ENCODE measurements at regions not wholly inside any gene's neighbourhood (a gene's known extent, or its start where the extent isn't known, plus 50 kb on each side); places are given as distances from the start of the nearest gene placed in this dataset.

DNA sequence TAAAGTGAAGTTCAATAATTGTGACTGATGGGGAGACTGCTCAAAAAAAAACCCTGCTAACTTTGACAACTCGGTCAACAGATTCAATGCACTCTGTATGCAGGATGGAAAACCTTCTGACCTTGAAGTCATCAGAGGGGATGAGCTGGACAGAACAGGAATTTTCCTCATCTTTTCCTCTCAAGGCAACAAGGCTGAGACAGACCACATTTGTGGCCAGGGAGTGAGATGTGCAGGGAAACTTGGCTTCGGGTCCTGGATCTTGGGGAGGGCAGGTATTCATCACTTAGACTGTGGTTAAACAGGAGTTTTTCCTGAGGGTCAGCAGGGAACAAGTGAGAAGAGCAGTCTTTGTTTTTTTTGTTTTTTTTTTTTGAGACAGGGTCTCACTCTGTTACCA, 100.6 kb downstream of the BAMBI start:
- Histone ChIP-seq H4K20me1 (ENCODE audit: insufficient read depth, low read length) (no peaks in the 10 kb centered on the region), H3K27ac (ENCODE audit: low read depth, low read length) (no peak overlapping the region), H2AFZ (ENCODE audit: low read depth, low read length) (no peak overlapping the region), H3K9ac (ENCODE audit: low read length) (no peak overlapping the region), H3K4me2 (ENCODE audit: low read length) (no peak overlapping the region), H3K27me3 (ENCODE audit: insufficient read depth, low read length) (no peaks in the 10 kb centered on the region), H3K36me3 (ENCODE audit: insufficient read depth, low read length) (no peaks in the 10 kb centered on the region), H3K4me3 (ENCODE audit: insufficient read depth, low read depth, low read length) (no peak overlapping the region), H3K79me2 (ENCODE audit: insufficient read depth, low read length) (no peaks in the 10 kb centered on the region), H3K4me1 (ENCODE audit: insufficient read depth, low read length) (peaks cover 2% of the 10 kb centered on the region), H3K9me3 (ENCODE audit: insufficient read depth, low read depth, low read length) (no peaks in the 10 kb centered on the region)
- DNase-seq (ENCODE audit: low read depth) (peak; percentile 39), FAIRE-seq (no peak)
- Mint-ChIP-seq H3K4me3 (ENCODE audit: unreplicated experiment) (no peak overlapping the region), H3K36me3 (ENCODE audit: low read depth, unreplicated experiment) (peaks cover 2% of the 10 kb centered on the region), H3K27ac (ENCODE audit: unreplicated experiment) (peak overlapping the region; percentile 73), H3K9me3 (ENCODE audit: unreplicated experiment) (no peaks in the 10 kb centered on the region), H3K27me3 (ENCODE audit: low read depth, unreplicated experiment) (peaks cover 3% of the 10 kb centered on the region), H3K4me1 (ENCODE audit: low read depth, unreplicated experiment) (peaks cover 13% of the 10 kb centered on the region)
- TF ChIP-seq EZH2 (IDR thresholded peaks at IDR 0.05; ENCODE audit: insufficient read depth, low read length) = no peak
- TF ChIP-seq, protein P1, sequence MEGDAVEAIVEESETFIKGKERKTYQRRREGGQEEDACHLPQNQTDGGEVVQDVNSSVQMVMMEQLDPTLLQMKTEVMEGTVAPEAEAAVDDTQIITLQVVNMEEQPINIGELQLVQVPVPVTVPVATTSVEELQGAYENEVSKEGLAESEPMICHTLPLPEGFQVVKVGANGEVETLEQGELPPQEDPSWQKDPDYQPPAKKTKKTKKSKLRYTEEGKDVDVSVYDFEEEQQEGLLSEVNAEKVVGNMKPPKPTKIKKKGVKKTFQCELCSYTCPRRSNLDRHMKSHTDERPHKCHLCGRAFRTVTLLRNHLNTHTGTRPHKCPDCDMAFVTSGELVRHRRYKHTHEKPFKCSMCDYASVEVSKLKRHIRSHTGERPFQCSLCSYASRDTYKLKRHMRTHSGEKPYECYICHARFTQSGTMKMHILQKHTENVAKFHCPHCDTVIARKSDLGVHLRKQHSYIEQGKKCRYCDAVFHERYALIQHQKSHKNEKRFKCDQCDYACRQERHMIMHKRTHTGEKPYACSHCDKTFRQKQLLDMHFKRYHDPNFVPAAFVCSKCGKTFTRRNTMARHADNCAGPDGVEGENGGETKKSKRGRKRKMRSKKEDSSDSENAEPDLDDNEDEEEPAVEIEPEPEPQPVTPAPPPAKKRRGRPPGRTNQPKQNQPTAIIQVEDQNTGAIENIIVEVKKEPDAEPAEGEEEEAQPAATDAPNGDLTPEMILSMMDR (IDR thresholded peaks at IDR 0.05; ENCODE audit: insufficient read depth, low read depth, low read length) = no peak

DNA sequence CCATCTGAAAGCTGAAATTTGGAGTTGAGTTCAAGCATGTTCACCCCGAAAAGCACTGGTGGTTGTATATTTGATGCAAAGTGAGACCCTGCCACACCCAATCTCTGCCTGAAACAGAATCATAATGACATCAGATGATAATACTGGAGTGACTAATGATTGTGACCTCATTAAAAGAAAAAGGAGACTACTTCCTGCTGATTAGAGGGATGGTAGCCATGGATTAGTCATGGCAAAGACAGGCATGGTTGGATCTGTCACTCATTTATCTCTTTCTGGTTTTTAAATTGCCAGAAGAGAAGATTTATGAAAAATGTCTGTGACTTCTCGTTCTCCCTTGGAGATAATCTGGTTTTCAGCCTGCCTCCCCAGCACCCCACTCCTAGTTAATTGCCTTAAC, 101.2 kb downstream of the BAMBI start:
- Histone ChIP-seq H3K79me2 (ENCODE audit: insufficient read depth, low read length) (no peaks in the 10 kb centered on the region), H3K4me2 (ENCODE audit: low read length) (no peak overlapping the region), H3K9me3 (ENCODE audit: insufficient read depth, low read depth, low read length) (no peaks in the 10 kb centered on the region), H2AFZ (ENCODE audit: low read depth, low read length) (no peak overlapping the region), H3K27ac (ENCODE audit: low read depth, low read length) (no peak overlapping the region), H3K36me3 (ENCODE audit: insufficient read depth, low read length) (no peaks in the 10 kb centered on the region), H3K4me3 (ENCODE audit: insufficient read depth, low read depth, low read length) (no peak overlapping the region), H3K27me3 (ENCODE audit: insufficient read depth, low read length) (no peaks in the 10 kb centered on the region), H3K4me1 (ENCODE audit: insufficient read depth, low read length) (peaks cover 2% of the 10 kb centered on the region), H3K9ac (ENCODE audit: low read length) (no peak overlapping the region), H4K20me1 (ENCODE audit: insufficient read depth, low read length) (no peaks in the 10 kb centered on the region)
- Mint-ChIP-seq H3K4me3 (ENCODE audit: unreplicated experiment) (no peak overlapping the region), H3K36me3 (ENCODE audit: low read depth, unreplicated experiment) (peaks cover 2% of the 10 kb centered on the region), H3K4me1 (ENCODE audit: low read depth, unreplicated experiment) (peaks cover 16% of the 10 kb centered on the region), H3K9me3 (ENCODE audit: unreplicated experiment) (no peaks in the 10 kb centered on the region), H3K27ac (ENCODE audit: unreplicated experiment) (no peak overlapping the region), H3K27me3 (ENCODE audit: low read depth, unreplicated experiment) (peaks cover 3% of the 10 kb centered on the region)
- peak; percentile 52 for DNase-seq (ENCODE audit: low read depth)
- FAIRE-seq = no peak
- TF ChIP-seq, protein P1 (IDR thresholded peaks at IDR 0.05; ENCODE audit: insufficient read depth, low read depth, low read length) = no peak
- TF ChIP-seq EZH2 (IDR thresholded peaks at IDR 0.05; ENCODE audit: insufficient read depth, low read length) = no peak

DNA sequence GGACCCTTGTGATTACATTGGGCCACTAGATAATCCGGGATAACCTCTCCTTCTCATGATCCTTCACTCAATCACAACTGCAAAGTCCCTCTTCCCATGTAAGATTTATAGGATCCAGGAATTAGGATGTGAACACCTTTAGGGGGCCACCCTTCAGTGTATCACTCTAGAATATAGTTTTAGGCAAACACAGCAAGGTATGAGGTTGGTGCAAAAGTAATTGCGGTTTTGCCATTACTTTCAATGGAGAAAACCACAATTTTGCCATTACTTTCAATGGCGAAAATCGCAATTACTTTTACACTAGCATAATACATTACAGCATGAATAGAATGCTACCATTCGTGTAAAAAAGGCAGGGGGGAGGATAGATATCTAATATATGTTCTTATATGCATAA, 104.0 kb downstream of the BAMBI start:
- Histone ChIP-seq H3K27ac (ENCODE audit: low read depth, low read length) (no peak overlapping the region), H3K4me3 (ENCODE audit: insufficient read depth, low read depth, low read length) (no peak overlapping the region), H3K36me3 (ENCODE audit: insufficient read depth, low read length) (no peaks in the 10 kb centered on the region), H2AFZ (ENCODE audit: low read depth, low read length) (no peak overlapping the region), H3K9ac (ENCODE audit: low read length) (no peak overlapping the region), H3K79me2 (ENCODE audit: insufficient read depth, low read length) (no peaks in the 10 kb centered on the region), H3K4me2 (ENCODE audit: low read length) (no peak overlapping the region), H4K20me1 (ENCODE audit: insufficient read depth, low read length) (no peaks in the 10 kb centered on the region), H3K27me3 (ENCODE audit: insufficient read depth, low read length) (no peaks in the 10 kb centered on the region), H3K4me1 (ENCODE audit: insufficient read depth, low read length) (peaks cover 2% of the 10 kb centered on the region), H3K9me3 (ENCODE audit: insufficient read depth, low read depth, low read length) (no peaks in the 10 kb centered on the region)
- no peak overlapping the region for H3K27ac Mint-ChIP-seq (ENCODE audit: unreplicated experiment)
- no peaks in the 10 kb centered on the region for H3K9me3 Mint-ChIP-seq (ENCODE audit: unreplicated experiment)
- no peak for DNase-seq (ENCODE audit: low read depth)
- FAIRE-seq = no peak
- H3K36me3 Mint-ChIP-seq (ENCODE audit: low read depth, unreplicated experiment) = peaks cover 2% of the 10 kb centered on the region
- H3K4me3 Mint-ChIP-seq (ENCODE audit: unreplicated experiment) = no peak overlapping the region
- H3K4me1 Mint-ChIP-seq (ENCODE audit: low read depth, unreplicated experiment) = peaks cover 16% of the 10 kb centered on the region
- peaks cover 1% of the 10 kb centered on the region for H3K27me3 Mint-ChIP-seq (ENCODE audit: low read depth, unreplicated experiment)
- no peak for TF ChIP-seq EZH2 (IDR thresholded peaks at IDR 0.05; ENCODE audit: insufficient read depth, low read length)
- TF ChIP-seq, protein P1 (IDR thresholded peaks at IDR 0.05; ENCODE audit: insufficient read depth, low read depth, low read length) = no peak
